ENCODE measurements at regions not wholly inside any gene's neighbourhood (a gene's known extent, or its start where the extent isn't known, plus 50 kb on each side); places are given as distances from the start of the nearest gene placed in this dataset.

DNA sequence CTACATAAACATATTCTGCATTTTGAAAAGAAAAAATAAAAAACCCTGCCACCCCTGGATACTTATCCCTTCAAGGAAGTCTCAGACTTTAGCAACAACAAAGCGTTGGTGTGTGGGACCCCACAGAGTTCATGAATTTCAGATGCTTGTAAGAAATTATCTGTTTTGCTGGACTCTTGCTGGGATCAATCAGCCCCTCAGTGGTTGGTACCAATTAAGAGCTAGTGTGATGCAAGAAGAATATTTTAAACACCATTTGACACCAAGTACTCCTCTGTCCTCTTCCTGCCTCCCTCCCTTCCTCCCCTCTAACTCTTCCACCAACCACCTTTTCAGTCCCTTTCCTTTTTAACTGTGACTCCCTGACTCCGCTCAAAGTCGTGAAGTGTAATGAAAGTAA lies 51.5 kb downstream of the SST start:
- TF ChIP-seq, protein P1, sequence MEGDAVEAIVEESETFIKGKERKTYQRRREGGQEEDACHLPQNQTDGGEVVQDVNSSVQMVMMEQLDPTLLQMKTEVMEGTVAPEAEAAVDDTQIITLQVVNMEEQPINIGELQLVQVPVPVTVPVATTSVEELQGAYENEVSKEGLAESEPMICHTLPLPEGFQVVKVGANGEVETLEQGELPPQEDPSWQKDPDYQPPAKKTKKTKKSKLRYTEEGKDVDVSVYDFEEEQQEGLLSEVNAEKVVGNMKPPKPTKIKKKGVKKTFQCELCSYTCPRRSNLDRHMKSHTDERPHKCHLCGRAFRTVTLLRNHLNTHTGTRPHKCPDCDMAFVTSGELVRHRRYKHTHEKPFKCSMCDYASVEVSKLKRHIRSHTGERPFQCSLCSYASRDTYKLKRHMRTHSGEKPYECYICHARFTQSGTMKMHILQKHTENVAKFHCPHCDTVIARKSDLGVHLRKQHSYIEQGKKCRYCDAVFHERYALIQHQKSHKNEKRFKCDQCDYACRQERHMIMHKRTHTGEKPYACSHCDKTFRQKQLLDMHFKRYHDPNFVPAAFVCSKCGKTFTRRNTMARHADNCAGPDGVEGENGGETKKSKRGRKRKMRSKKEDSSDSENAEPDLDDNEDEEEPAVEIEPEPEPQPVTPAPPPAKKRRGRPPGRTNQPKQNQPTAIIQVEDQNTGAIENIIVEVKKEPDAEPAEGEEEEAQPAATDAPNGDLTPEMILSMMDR (IDR thresholded peaks at IDR 0.05; ENCODE audit: insufficient read depth, low read length, poor library complexity, severe bottlenecking), result no peak
- no peak for TF ChIP-seq EZH2phosphoT487 (conservative IDR thresholded peaks at IDR 0.05; ENCODE audit: low read length)

All from SU-DHL-6 (cell line).